ENCODE measurements at regions not wholly inside any gene's neighbourhood (a gene's known extent, or its start where the extent isn't known, plus 50 kb on each side); places are given as distances from the start of the nearest gene placed in this dataset.

GRCh38 chr5:119792161-119792799, 162.9 kb downstream of the FAM170A start:
- no peak for DNase-seq

DNA sequence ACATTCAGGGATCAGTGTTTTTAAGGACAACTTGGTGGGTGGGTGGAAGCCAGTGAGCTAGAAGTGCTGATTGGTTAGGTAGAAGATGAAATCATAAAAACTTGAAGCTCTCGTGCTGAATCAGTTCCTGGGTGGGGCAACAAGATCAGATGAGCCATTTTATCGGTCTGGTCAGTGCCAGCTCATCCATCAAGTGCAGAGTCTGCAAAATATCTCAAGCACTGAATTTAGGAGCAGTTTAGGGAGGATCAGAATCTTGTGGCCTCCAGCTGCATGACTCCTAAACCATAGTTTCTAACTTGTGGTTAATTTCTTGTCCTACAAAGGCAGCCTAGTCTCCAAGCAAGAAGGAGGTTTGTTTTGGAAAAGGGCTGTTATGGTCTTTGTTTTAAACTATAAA, 166.4 kb downstream of the FAM170A start:
- DNase-seq: no peak

DNA sequence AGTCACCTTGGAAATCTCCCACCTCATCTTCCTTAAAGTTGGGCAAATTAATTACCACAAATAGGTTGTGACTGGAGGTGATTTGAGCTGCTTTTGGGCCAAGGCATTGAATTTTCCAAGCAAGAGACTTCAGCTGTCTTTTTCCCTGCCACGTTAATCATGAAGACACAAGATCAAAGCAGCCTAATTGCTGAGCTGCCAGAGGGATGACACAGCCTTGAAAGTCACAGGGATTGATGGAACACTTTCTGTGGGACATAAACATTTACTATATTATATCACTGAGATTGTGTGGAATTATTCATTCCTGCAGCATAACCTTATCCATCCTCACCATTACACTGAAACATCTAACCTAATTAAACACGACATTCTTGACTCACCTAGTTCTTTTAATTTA, 172.2 kb downstream of the FAM170A start:
- DNase-seq: no peak

DNA sequence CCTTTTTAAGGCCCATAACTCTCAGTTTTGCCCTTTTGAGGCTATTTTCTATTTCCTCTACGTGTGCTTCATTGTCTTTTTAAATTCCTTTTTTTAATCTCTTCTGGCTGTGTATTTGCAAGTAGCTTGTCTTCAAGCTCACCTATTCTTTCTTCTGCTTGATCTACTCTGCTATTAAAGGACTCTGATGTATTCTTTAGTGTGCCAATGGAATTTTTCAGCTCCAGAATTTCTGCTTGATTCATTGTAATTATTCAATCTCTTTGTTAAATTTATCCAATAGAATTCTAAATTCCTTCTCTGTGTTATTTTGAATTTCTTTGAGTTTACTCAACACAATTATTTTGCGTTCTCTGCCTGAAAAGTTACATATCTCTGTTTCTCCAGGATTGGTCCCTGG, 178.7 kb downstream of the FAM170A start:
- no peak for DNase-seq

- DNase-seq: no peak
These were observed 179.1 kb downstream of the FAM170A start for GRCh38 chr5:119808474-119808873.

GRCh38 chr5:119810217-119810616, 180.9 kb downstream of the FAM170A start:
- DNase-seq: no peak

DNA sequence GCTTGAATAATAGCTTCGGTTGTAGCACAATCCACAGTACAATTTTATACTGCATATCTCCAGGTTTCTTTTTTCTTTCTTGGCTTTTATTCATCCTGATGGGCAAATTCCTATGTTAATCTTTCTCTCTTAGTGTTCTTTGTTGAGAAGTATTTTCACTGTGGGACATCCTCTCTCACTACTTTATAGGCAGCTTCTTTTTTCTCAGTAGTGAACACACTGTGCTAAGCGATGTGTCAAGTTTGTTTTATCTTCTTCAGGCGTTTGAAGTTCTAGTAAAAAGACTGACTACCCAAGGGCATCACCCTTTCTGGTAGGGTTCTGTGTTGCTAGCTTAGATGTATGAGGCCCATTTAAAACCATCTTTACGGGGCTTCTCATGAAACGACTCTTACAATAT, 182.1 kb downstream of the FAM170A start:
- no peak for DNase-seq

DNA sequence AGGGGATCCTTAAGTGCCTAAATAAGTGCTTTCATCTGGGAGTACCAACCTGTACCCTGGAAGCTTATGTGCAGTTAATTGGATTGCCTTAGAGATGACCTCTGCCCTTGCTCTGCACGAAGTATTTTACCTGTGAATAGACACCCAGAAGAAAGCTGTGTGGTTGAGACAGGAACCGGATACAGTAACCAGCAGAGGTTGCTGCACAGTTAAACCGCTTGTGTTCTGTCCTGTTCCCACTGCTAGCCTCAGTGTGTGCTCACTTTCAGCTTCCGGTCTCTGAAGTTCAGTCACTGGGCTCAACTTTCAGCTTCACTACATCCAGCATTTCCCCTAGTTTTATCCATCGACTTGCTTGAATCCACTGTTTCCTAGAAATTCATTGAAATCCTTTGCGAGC, 185.3 kb downstream of the FAM170A start:
- no peak for DNase-seq

DNA sequence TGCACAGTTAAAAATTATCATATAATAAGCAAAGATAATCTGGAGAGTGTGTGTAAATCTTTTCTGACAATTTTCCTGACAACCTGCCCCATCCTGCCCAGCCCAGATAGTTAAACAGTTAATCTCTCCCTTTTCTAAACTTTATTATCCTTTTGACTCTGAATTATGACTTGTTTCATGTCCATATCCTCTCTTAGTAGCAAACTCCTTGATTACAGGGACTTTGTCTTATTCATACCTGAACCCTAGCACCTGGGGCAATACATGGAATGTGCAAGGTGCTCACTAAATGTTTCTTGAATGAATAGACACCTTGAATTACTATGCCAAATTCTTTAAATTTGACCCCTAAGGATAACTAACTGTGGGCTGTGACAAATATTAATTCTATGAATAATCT, 186.7 kb downstream of the FAM170A start:
- no peak for DNase-seq

GRCh38 chr5:119820016-119820415, 190.7 kb downstream of the FAM170A start:
- DNase-seq: no peak

DNA sequence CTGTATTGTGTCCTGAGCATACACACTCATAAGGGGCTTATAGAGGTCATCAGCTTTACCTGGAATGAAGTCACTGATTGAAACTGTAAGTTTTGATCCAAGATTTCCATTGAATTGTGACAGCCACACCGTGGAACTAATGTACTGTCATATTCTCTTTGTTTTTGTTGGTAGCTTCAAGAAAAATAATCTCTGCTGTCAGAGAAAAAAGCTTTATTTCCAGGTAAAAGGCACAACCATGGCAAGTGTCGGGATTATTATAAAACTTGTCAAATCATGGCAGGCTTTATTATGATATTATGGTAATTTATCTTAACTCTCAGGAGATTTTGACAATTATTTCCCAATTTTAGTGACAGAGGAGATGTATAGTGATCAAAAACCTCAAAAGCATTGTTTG, 191.2 kb downstream of the FAM170A start:
- no peak for DNase-seq

GRCh38 chr5:119828541-119828940, 199.2 kb downstream of the FAM170A start:
- no peak for DNase-seq

DNA sequence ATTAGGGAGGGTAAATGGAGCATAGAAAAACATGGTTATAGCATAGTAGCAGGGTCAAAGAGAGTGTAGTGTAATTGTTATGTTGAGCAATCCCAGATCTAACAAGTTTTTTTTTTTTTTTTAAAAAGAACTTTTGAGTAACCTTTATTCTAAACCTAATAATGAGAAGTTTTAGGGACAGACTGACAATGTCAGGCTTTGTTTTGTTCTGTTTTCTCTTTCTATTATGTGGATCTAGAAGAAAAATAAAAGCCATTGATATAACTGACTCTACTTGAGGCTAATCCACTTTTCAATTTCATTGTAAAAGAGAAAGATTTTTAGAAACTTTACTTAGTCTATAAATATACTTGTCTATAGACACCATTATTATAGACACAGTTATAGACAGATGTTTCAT, 200.0 kb downstream of the FAM170A start:
- no peak for DNase-seq

GRCh38 chr5:119833176-119833575, 203.8 kb downstream of the FAM170A start:
- no peak for DNase-seq

GRCh38 chr5:119840175-119840574, 210.8 kb downstream of the FAM170A start:
- no peak for DNase-seq

DNA sequence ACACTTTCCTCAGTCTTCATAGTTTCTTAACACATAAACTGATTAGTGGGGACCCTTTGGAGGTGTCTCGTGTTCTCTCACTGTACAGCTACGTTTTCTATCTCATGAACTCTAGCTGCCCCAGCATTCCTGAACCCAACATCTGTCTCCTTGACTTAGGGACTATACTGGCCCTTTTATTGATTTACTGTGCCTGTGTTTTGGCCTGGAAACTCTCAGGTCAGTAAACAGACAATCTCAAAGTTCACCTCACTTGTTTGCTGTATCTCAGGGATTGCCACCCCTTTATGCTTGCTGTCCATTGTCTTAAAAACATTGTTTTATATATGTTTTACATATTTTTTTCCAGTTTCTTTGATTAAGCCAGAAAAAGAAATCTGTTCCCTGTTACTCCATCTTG, 222.8 kb downstream of the FAM170A start:
- DNase-seq: no peak

DNA sequence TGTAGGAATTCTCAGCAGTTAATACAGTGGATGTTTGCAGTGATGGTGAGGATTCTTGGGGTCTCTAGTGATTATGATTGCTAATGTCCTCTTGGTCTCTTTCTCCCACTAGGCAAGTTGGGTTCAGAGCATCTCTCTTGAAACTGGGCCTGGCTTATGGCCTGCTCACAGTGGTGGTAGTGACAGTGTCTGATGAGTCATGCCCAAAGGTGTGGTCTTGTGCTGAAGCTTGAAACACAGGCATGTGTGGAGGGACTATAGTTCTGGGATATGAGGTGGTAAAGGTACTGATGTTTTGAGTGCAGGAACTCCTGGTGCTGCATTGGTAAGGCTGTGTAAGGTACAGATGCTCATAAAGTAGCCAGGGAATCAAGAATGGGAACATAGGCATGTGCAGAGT, 231.1 kb downstream of the FAM170A start:
- no peak for DNase-seq

GRCh38 chr5:119862619-119863018, 233.3 kb downstream of the FAM170A start:
- no peak for DNase-seq

DNA sequence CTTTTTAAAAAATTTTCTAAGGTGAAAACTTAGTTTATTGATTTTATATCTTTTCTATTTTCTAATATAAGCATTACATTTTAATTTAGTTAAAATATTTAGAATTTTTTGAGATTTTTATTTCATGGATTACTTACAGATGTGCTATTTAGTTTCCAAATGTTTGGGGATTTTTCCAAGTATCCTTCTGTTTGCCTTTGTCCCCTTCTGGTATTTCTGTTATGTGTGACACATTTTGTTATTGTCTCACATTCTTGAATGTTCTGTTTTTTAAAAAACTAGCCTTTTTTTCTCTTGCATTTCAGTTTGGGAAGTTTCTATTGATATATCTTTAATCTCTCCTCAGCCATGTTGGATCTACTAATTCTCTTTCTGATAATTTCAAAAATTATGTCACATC, 234.9 kb downstream of the FAM170A start:
- DNase-seq: no peak

- no peak for DNase-seq
These were observed 244.3 kb downstream of the FAM170A start for GRCh38 chr5:119873611-119874010.

DNA sequence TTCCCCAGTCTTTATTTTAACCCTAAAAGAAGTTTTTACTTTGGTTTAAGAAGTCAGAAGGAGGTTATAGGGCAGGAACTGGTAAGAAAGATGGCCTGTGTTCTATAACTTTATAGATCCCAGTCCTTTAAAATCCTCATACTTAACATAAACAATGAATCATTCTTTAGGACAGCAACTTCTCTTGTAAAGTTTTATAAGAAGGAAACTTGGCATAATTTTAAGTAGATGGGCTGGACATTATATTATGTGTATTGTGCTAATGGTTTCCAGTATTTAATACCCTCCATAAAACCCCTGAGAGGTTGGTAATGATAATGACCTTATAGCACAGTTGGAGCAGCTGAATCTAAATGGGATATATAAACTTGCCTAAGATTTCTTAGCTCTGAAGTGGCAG, 247.2 kb downstream of the FAM170A start:
- DNase-seq: no peak

DNA sequence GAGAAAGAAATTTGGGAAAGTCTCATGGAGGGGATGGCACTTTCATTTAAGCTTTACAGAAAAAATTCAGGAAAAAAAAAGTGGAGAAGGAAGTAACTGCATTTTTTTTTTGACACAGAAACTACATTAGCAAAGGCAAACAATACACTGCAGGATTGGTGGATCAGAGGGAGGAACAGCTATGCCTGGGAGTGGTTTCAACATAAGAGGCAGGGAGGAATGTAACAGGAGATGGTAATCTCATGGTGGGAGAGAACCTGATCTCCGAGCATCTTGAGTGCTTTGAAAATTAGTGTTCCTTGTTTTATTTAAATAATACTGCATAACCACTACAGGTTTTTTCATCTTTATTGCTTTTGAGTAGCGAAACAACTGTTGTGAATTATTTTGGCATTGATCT, 249.4 kb downstream of the FAM170A start:
- DNase-seq: no peak

- DNase-seq: no peak
These were observed 250.1 kb downstream of the FAM170A start for GRCh38 chr5:119879446-119879845.

- no peak for DNase-seq
These were observed 265.7 kb downstream of the FAM170A start for GRCh38 chr5:119895066-119895465.

- no peak for DNase-seq
These were observed 267.6 kb downstream of the FAM170A start for GRCh38 chr5:119896826-119897536.

Data from CD4-positive, alpha-beta T cell treated with Interleukin-6 for 4 hours (primary cell).